NOMO-1 treated with DMSO at 0.1 percent for 48 hours (cell line): ENCODE measurements at regions not wholly inside any gene's neighbourhood (a gene's known extent, or its start where the extent isn't known, plus 50 kb on each side); places are given as distances from the start of the nearest gene placed in this dataset.
"Not testable (repeated sequence)": the region's sequence is repeated elsewhere in the genome, so short reads cannot be mapped to it uniquely, and the experiment has no call there.

Source experiments
- DNase-seq: peaks from one replicate; lab custom pipeline; 2025; ENCODE audit not compliant: unreplicated experiment; lab: John Stamatoyannopoulos, UW

DNA sequence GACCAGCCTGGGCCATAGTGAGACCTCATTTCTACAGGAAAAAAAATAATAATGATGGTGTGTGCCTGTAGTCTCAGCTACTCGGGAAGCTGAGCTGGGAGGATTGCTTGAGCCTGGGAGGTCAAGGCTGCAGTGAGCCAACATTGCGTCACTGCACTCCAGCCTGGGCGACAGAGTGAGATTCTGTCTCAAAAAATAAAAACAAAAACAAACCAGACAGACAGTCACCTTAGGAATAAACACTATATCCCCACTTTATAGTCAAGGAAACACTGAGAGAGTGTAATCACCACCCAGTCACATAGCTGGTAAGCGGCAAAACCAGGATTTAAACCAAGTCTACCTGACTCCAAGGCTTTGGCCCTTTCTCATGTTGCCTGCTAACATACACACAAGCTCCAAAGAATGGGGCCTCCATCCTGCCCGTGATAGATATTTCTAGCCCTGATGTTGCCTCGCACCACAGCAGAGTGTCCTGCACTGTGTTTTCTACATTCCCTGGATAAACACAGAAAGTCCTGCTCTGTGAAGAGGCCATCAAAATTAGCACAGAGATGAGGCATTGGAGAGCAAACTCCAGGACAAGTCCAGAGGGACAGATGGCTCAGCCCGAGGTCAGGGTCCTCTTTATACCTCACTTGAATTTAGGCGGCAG is 66.1 kb upstream of the SMURF2 start:
- DNase-seq = no peak

DNA sequence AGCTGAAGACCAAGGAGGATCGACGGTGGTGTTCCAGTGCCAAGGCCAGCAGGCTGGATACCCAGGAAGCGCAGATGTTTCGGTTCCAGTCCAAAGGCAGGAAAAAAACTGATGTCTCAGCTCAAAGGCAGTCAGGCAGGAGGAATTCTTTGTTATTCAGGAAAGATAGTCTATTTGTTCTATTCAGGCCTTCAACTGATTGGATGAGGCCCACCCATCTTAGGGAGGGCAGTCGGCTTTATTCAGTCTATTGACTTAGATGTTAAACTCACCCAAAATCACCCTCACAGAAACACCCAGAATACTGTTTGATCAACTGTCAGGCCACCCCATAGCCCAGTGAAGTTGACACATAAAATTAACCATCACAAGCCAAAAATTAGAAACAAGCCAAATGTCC is 63.9 kb upstream of the SMURF2 start:
- not testable (repeated sequence) for DNase-seq

DNA sequence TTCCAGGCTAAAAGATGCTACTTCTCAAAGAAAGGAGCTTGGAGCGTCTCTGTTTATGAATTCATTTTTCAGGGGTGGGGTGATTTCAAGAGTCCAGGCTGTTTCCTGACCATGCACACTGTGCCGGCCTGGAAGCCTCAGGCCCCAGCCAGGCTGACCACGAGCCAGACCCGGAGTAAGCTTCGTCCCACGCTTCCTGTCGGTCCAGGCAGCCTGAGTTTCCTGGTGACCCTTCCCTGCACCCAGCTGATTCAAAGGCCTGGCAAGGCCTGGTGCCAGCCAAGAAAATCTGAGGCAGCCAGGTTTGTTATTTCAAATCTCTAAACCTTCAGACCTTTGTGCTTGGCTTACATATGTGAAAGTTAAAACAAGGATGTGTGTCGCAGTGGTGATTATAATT is 62.1 kb upstream of the SMURF2 start:
- not testable (repeated sequence) for DNase-seq

DNA sequence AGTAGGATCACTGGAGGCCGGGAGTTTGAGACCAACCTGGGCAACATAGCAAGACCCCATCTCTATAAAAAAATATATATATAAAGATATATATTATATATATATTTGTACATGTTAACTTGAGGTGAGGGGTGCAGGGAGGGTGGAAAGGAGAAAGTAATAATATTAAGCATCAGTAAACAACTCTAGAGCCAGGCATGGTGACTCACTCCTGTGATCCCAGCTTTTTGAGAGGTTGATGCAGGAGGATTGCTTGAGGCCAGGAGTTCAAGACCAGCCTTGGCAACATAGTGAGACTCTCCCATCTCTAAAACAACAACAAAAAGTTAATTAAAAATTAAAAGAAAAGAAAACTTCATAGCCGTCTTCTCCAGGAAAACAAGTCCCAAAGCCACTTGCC is 61.7 kb upstream of the SMURF2 start:
- no peak for DNase-seq

DNA sequence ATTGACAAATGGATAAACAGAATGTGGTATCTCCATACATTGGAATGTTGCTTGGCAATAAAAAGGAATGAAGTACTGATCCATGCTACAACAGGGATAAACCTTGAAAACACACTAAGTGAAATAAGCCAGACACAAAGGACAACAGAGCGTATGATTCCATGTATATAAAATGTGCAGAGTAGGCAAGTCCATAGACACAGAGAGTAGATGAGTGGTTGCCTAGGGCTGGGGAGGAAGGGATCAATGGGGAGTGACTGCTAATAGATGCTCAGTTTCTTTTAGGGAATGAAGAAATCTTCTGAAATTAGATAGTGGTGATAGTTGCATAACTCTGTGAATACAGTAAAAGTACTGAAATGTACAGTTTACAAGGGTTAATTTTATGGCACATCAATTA is 59.4 kb upstream of the SMURF2 start:
- not testable (repeated sequence) for DNase-seq

DNA sequence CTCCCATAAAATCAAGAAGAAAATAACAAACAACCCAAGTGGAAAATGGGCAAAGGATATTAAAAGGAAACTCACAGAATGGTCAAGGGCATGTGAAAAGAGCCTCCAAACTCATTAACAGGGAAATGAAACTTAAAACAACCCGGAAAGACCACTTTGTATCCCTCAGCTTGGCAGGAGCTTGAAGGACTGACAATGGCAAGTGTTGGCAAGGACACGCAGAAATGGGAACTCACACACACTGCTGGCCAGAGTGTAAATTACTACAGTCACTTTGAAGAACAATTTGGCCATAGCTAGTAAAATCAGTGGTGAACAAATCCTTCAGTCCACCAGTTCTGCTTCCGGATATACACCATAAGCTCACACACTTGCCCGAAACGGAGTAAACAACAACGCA is 58.1 kb upstream of the SMURF2 start:
- peak; percentile 7 for DNase-seq

DNA sequence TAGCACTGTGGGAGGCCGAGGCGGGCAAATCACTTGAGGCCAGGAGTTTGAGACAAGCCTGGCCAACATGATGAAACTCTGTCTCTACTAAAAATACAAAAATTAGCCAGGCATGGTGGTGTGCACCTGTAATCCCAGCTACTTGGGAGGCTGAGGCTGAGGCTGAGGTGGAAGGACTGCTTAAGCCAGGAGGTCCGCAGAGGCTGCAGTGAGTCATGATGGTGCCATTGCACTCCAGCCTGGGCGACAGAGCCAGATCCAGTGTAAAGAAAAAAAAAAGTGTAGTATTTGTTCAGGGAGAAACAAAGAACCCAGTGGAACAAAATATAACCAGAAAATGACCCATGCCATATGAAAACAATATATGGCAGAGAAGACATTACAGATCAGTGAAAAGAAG is 57.4 kb upstream of the SMURF2 start:
- not testable (repeated sequence) for DNase-seq

DNA sequence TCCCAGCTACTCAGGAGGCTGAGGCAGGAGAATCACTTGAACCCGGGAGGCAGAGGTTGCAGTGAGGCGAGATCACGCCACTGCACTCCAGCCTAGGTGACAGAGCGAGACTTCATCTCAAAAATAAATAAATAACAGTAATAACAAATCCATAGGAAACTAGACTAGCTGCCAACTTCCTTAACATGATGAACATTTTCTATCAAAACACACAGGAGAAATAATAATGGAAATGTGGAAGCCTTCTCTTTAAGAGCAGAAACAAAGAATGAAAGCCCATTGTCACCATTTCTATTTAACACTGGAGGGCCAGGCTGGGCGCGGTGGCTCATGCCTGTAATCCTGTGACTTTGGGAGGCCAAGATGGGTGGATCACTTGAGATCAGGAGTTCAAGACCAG is 56.7 kb upstream of the SMURF2 start:
- not testable (repeated sequence) for DNase-seq

DNA sequence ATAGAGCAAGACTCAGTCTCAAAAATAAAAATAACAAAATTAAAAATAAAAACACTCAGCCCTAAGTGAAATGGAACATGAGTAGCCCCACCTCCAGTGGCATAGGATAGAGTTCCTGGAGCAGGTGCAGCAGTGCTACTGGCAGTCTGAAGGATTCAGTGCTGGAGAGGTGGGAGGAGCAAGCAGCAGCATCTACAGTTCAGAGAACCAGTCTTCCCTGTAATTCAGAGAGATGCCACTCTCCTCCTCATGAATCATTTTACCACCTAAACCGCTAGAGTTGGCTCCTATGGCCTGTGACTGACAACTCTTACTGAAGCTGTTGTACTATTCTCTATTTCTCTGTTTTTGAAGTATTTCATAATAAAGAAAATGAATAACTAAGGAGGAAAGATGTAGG is 56.0 kb upstream of the SMURF2 start:
- DNase-seq = no peak

DNA sequence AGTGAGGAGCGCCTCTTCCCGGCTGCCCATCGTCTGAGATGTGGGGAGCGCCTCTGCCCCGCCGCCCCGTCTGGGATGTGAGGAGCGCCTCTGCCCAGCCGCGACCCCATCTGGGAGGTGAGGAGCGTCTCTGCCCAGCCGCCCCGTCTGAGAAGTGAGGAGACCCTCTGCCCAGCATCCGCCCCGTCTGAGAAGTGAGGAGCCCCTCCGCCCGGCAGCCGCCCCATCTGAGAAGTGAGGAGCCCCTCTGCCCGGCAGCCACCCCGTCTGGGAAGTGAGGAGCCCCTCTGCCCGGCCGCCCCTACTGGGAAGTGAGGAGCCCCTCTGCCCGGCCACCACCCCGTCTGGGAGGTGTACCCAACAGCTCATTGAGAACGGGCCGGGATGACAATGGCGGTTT is 54.4 kb upstream of the SMURF2 start:
- not testable (repeated sequence) for DNase-seq

DNA sequence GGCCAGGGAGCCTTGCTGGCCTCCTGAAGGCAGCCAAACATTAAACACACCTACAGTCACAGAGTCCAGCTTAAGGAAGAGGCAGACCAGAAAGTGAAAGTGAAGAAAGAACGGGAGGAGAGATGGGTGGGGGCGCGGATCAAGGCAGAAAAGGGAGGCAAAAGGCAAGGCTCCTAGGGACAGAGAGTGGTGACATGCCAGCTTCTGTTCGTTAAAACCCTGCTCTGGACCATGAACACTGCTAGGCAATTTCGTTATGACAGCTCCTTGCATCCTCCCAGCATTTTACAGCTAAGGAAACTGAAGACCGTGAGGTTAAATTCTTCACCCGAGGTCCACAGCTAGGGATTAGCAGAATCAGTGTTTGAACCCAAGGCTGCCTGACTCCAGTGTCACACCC is 51.7 kb upstream of the SMURF2 start:
- DNase-seq = peak; percentile 56

DNA sequence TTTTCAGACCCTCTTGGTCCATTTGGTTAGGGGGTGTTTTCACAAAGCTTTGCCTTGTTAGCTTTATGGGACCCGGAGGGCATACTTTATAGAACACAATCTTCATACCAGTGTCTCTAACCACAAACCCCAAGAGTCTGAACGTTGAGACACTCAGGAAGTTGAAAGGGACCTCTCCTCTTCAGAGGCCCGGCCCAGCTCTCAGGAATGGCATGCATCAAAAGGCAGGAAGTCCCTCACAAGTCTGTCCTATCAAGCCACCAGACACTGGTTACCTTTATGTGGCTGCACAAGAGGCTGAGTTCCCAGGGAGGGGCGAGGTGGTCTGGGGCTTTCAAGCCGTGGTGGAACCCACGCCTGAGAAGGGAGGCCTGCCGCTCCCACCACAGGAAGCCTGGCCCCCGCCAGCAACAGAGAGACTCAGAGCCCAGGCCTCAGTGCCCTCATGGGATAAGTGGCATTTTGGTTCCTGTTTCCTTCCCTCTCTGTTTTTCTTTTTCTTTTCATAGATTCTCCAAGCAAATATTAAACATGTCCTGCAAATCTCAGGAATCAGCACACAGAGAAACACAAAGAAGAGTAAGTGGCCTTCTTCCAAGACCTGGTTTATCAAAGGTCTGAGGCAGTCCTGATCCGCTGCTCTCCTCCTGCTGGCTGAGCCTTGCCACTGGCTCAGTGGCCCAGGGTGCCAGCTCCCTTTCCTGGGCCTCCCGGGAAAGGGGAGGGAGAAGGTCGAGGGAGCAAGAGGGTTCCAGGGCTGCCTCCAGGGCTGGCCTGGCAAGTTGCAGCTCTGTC is 50.6 kb upstream of the SMURF2 start:
- peak; percentile 14 for DNase-seq
